ENCODE measurements at regions not wholly inside any gene's neighbourhood (a gene's known extent, or its start where the extent isn't known, plus 50 kb on each side); places are given as distances from the start of the nearest gene placed in this dataset.

DNA sequence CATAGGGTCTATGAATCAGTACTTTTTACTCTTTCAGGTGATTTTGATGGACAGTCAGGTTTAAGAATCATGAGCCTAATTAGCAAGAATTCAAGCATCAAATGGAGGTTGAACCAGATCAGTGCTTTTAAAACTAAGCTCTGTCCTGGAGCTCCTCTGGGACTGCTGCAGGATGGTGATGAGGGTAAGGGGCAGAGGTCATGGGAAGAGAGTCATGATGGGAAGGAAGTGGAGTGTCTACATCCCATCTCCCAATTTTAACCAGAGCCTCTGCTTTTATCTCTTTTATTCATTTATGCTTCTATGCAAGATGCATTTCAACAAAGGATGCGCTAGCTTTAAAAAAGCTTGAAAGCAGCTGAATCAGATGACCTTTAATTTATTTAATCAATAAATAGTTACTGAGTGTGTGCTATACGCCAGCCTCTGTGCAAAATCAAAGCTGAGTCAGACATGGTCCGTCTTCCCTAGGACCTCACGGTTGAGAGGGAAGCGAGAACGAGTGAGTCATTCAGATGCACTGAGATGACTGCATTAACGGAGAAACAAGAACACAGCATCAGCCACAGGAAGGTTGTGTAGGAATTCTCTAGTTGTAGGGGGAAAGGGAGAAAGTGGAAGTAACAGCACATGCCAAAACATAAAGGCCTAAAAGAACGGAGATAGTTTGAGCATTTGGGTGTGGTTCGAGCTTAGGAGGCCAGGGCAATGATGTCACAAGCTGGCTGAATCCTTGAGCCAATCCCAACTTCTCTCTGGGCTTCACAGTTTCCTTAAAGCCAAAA lies 441.6 kb upstream of the BRINP1 start:
- Histone ChIP-seq H3K27me3 (ENCODE audit: low read depth, low read length) (no peaks in the 10 kb centered on the region), H3K9ac (ENCODE audit: low read length) (no peak overlapping the region), H2AFZ (ENCODE audit: low read depth, low read length) (no peak overlapping the region), H3K4me3 (ENCODE audit: low read length) (no peak overlapping the region), H3K27ac (ENCODE audit: low read length) (no peak overlapping the region), H3K9me3 (ENCODE audit: insufficient read depth, low read length) (no peaks in the 10 kb centered on the region), H3K79me2 (ENCODE audit: low read length) (no peaks in the 10 kb centered on the region), H3K4me1 (ENCODE audit: low read length) (no peaks in the 10 kb centered on the region), H3K4me2 (ENCODE audit: low read length) (no peak overlapping the region), H4K20me1 (ENCODE audit: insufficient read depth, low read length) (no peaks in the 10 kb centered on the region), H3K36me3 (replicated peaks; ENCODE audit: low read depth, low read length) (no peaks in the 10 kb centered on the region)
- TF ChIP-seq EZH2phosphoT487 (IDR thresholded peaks at IDR 0.05; ENCODE audit: low read depth) (no peak), CTCF (IDR thresholded peaks at IDR 0.05; ENCODE audit: low read depth, low read length) (no peak)

GRCh38 chr9:119803679-119804078 lies 434.4 kb upstream of the BRINP1 start:
- Histone ChIP-seq H3K79me2 (ENCODE audit: low read length) (no peaks in the 10 kb centered on the region), H4K20me1 (ENCODE audit: insufficient read depth, low read length) (no peaks in the 10 kb centered on the region), H2AFZ (ENCODE audit: low read depth, low read length) (no peak overlapping the region), H3K4me1 (ENCODE audit: low read length) (no peaks in the 10 kb centered on the region), H3K9me3 (ENCODE audit: insufficient read depth, low read length) (no peaks in the 10 kb centered on the region), H3K27me3 (ENCODE audit: low read depth, low read length) (no peaks in the 10 kb centered on the region), H3K4me2 (ENCODE audit: low read length) (no peak overlapping the region), H3K4me3 (ENCODE audit: low read length) (no peak overlapping the region), H3K9ac (ENCODE audit: low read length) (no peak overlapping the region), H3K36me3 (replicated peaks; ENCODE audit: low read depth, low read length) (no peaks in the 10 kb centered on the region), H3K27ac (ENCODE audit: low read length) (no peak overlapping the region)
- TF ChIP-seq CTCF (IDR thresholded peaks at IDR 0.05; ENCODE audit: low read depth, low read length): no peak
- no peak for TF ChIP-seq EZH2phosphoT487 (IDR thresholded peaks at IDR 0.05; ENCODE audit: low read depth)

- Histone ChIP-seq H3K27ac (ENCODE audit: low read length) (no peak overlapping the region), H2AFZ (ENCODE audit: low read depth, low read length) (no peak overlapping the region), H3K9ac (ENCODE audit: low read length) (no peak overlapping the region), H3K4me1 (ENCODE audit: low read length) (no peaks in the 10 kb centered on the region), H3K4me3 (ENCODE audit: low read length) (no peak overlapping the region), H3K9me3 (ENCODE audit: insufficient read depth, low read length) (no peaks in the 10 kb centered on the region), H3K27me3 (ENCODE audit: low read depth, low read length) (no peaks in the 10 kb centered on the region), H3K79me2 (ENCODE audit: low read length) (no peaks in the 10 kb centered on the region), H3K36me3 (replicated peaks; ENCODE audit: low read depth, low read length) (no peaks in the 10 kb centered on the region), H3K4me2 (ENCODE audit: low read length) (no peak overlapping the region), H4K20me1 (ENCODE audit: insufficient read depth, low read length) (no peaks in the 10 kb centered on the region)
- TF ChIP-seq CTCF (IDR thresholded peaks at IDR 0.05; ENCODE audit: low read depth, low read length) (no peak), EZH2phosphoT487 (IDR thresholded peaks at IDR 0.05; ENCODE audit: low read depth) (no peak)
Observed at GRCh38 chr9:119802621-119803020, 433.4 kb upstream of the BRINP1 start.

DNA sequence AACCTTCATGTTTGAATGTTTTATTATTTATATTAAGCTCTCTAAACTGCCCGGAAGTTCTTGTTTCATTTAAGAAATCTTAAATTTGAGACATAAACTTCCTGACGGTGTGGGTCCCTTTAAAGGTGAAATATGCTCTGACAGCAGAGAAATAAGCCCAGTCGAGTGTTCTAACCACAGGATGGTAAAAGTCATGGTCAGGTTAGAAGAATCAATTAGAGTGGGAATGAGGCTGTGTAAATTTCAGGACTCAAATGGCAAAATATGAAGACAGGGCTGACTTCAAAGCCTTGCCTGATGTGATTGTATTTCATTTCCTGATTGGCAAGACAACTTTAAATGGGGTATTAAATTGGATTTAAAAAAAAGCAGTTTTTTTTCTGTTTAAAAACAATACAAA lies 432.9 kb upstream of the BRINP1 start:
- Histone ChIP-seq H3K4me1 (ENCODE audit: low read length) (no peaks in the 10 kb centered on the region), H3K36me3 (replicated peaks; ENCODE audit: low read depth, low read length) (no peaks in the 10 kb centered on the region)

More for the DNA sequence above, 432.9 kb upstream of the BRINP1 start:
- Histone ChIP-seq H3K79me2 (ENCODE audit: low read length) (no peaks in the 10 kb centered on the region), H3K4me3 (ENCODE audit: low read length) (no peak overlapping the region), H3K4me2 (ENCODE audit: low read length) (no peak overlapping the region), H3K9ac (ENCODE audit: low read length) (no peak overlapping the region), H2AFZ (ENCODE audit: low read depth, low read length) (no peak overlapping the region), H3K9me3 (ENCODE audit: insufficient read depth, low read length) (no peaks in the 10 kb centered on the region), H3K27ac (ENCODE audit: low read length) (no peak overlapping the region), H4K20me1 (ENCODE audit: insufficient read depth, low read length) (no peaks in the 10 kb centered on the region), H3K27me3 (ENCODE audit: low read depth, low read length) (no peaks in the 10 kb centered on the region)
- TF ChIP-seq EZH2phosphoT487 (IDR thresholded peaks at IDR 0.05; ENCODE audit: low read depth) (no peak), CTCF (IDR thresholded peaks at IDR 0.05; ENCODE audit: low read depth, low read length) (no peak)

All from OCI-LY3 (cell line).